SK-N-SH (cell line): ENCODE measurements at regions not wholly inside any gene's neighbourhood (a gene's known extent, or its start where the extent isn't known, plus 50 kb on each side); places are given as distances from the start of the nearest gene placed in this dataset.

ENCODE experiments used
- CTCF ChIA-PET: fragments of 300-600, 350-600 bp; formaldehyde crosslinking; extraction: SDS; loops from one replicate; lab custom pipeline; 2021; lab: Yijun Ruan, JAX
- POLR2A ChIA-PET: fragments of 350-600 bp; sonication (Branson Sonifier 250); formaldehyde crosslinking; extraction: SDS; loops from one replicate; lab custom pipeline; 2020; ENCODE audit warnings: antibody characterized with exemption, inconsistent platforms; lab: Yijun Ruan, JAX
- DNase-seq: peaks from one replicate; pipeline ENCODE4 v3.0.0; 2012
- H2AFZ ChIP-seq: fragments of 200-600 bp; sonication (generic); 2 replicates; pipeline ENCODE4 v1.8.1; 2016; ENCODE audit warnings: antibody characterized with exemption, mild to moderate bottlenecking, low read depth
- H3F3A ChIP-seq: fragments of 200-600 bp; sonication (generic); replicated peaks from 2 replicates; pipeline ENCODE3; 2016; ENCODE audit warnings: antibody characterized with exemption, mild to moderate bottlenecking; ENCODE audit not compliant: insufficient read depth
- H3K27ac ChIP-seq, 2 experiments: fragments of 200-500 bp in 1 of 2; fragments of 200-600 bp in 1 of 2; sonication (Bioruptor generic) in 1 of 2; sonication (generic), shearing (Covaris generic) in 1 of 2; 2 replicates each; pipeline versions ENCODE4 v1.5.1 to v1.6.1; 2014 to 2016; ENCODE audit warnings: low read depth in 2 of 2, inconsistent platforms in 1 of 2, low read length in 1 of 2, mild to moderate bottlenecking in 1 of 2, mixed read lengths in 1 of 2
- H3K27me3 ChIP-seq: fragments of 200-600 bp; sonication (generic), shearing (Covaris generic); 2 replicates; pipeline ENCODE4 v1.6.1; 2016; ENCODE audit warnings: mixed run types; ENCODE audit not compliant: insufficient read depth
- H3K36me3 ChIP-seq, 2 experiments: fragments of 200-500 bp in 1 of 2; fragments of 200-600 bp in 1 of 2; sonication (Bioruptor generic) in 1 of 2; sonication (generic) in 1 of 2; replicated peaks in 1 of 2; 2 replicates each; pipeline versions ENCODE3 to v1.5.1; 2014 to 2016; ENCODE audit warnings: low read length in 1 of 2, mild to moderate bottlenecking in 1 of 2; ENCODE audit not compliant: insufficient read depth in 2 of 2, control insufficient read depth in 1 of 2
- H3K4me1 ChIP-seq, 2 experiments: fragments of 200-500 bp in 1 of 2; fragments of 200-600 bp in 1 of 2; sonication (Bioruptor generic) in 1 of 2; sonication (generic), shearing (Covaris generic) in 1 of 2; 2 replicates each; pipeline versions ENCODE4 v1.5.1 to v1.6.1; 2014 to 2016; ENCODE audit warnings: low read depth in 1 of 2, low read length in 1 of 2, mixed run types in 1 of 2; ENCODE audit not compliant: insufficient read depth in 2 of 2, control insufficient read depth in 1 of 2
- H3K4me2 ChIP-seq: fragments of 200-600 bp; sonication (generic), shearing (Covaris generic); 2 replicates; pipeline ENCODE4 v1.6.1; 2017; ENCODE audit warnings: mixed run types
- H3K4me3 ChIP-seq, 2 experiments: fragments of 200-500 bp in 1 of 2; fragments of 200-600 bp in 1 of 2; sonication (Bioruptor generic) in 1 of 2; sonication (generic), shearing (Covaris generic) in 1 of 2; 2 replicates each; pipeline versions ENCODE4 v1.5.1 to v1.8.1; 2014 to 2016; ENCODE audit warnings: low read depth in 2 of 2, inconsistent platforms in 1 of 2, low read length in 1 of 2, mild to moderate bottlenecking in 1 of 2, mixed read lengths in 1 of 2, moderate library complexity in 1 of 2
- H3K79me2 ChIP-seq: fragments of 200-600 bp; sonication (generic); 2 replicates; pipeline ENCODE4 v1.8.1; 2017; ENCODE audit warnings: mild to moderate bottlenecking; ENCODE audit not compliant: insufficient read depth
- H3K9ac ChIP-seq: fragments of 200-600 bp; sonication (generic); 2 replicates; pipeline ENCODE4 v1.6.1; 2017; ENCODE audit warnings: mixed run types
- H3K9me2 ChIP-seq: fragments of 200-600 bp; sonication (generic); 2 replicates; pipeline ENCODE4 v1.6.1; 2017; ENCODE audit warnings: mixed run types
- H3K9me3 ChIP-seq: fragments of 200-600 bp; sonication (generic); 2 replicates; pipeline ENCODE4 v1.6.1; 2017; ENCODE audit warnings: mixed run types, mild to moderate bottlenecking, moderate library complexity
- H4K20me1 ChIP-seq: fragments of 200-600 bp; sonication (generic); 2 replicates; pipeline ENCODE4 v1.6.1; 2017; ENCODE audit warnings: mild to moderate bottlenecking, mixed run types; ENCODE audit not compliant: insufficient read depth
- FOSL2 ChIP-seq: IDR thresholded peaks from 2 replicates; pipeline ENCODE4 v1.4.0; 2012; ENCODE audit warnings: low read depth, mild to moderate bottlenecking, moderate library complexity, borderline replicate concordance
- GABPA ChIP-seq: IDR thresholded peaks from 2 replicates; pipeline ENCODE4 v1.4.0; 2012; ENCODE audit warnings: low read depth, mild to moderate bottlenecking
- GATA2 ChIP-seq: sonication (generic); formaldehyde crosslinking; IDR thresholded peaks from 2 replicates; pipeline ENCODE4 v1.5.0; 2020; ENCODE audit warnings: mild to moderate bottlenecking, missing genetic modification reagents
- MEF2A ChIP-seq: IDR thresholded peaks from 2 replicates; pipeline ENCODE4 v1.4.0; 2012; ENCODE audit warnings: low read depth, borderline replicate concordance
- MXI1 ChIP-seq: IDR thresholded peaks from 2 replicates; pipeline ENCODE4 v1.6.1; 2012; ENCODE audit warnings: mild to moderate bottlenecking, low read depth, low read length, improper control_type of control experiment
- NFIC ChIP-seq: IDR thresholded peaks from 2 replicates; pipeline ENCODE4 v1.4.0; 2012; ENCODE audit warnings: borderline replicate concordance
- REST ChIP-seq: IDR thresholded peaks from 2 replicates; pipeline ENCODE4 v1.6.1; 2012; ENCODE audit warnings: mild to moderate bottlenecking, low read depth, low read length, moderate library complexity
- RFX5 ChIP-seq: IDR thresholded peaks from 2 replicates; pipeline ENCODE4 v1.6.1; 2012; ENCODE audit warnings: mild to moderate bottlenecking, improper control_type of control experiment, low read length
- SIN3A ChIP-seq: IDR thresholded peaks from 2 replicates; pipeline ENCODE4 v1.6.1; 2012; ENCODE audit warnings: low read depth, mild to moderate bottlenecking, low read length, moderate library complexity, borderline replicate concordance
- SMC3 ChIP-seq: IDR thresholded peaks from 2 replicates; pipeline ENCODE4 v1.6.1; 2012; ENCODE audit warnings: low read depth, low read length, improper control_type of control experiment
- TAF1 ChIP-seq: IDR thresholded peaks from 2 replicates; pipeline ENCODE4 v1.6.1; 2012; ENCODE audit warnings: low read depth, mild to moderate bottlenecking, low read length, moderate library complexity, borderline replicate concordance
- YY1 ChIP-seq: IDR thresholded peaks from 2 replicates; pipeline ENCODE4 v1.4.0; 2012; ENCODE audit warnings: low read depth, mild to moderate bottlenecking
- WGBS: methylation state at CpG from one replicate; pipeline ENCODE4 v1.1.6; 2017; ENCODE audit warnings: low lambda C conversion rate; 5-methylcytosine and 5-hydroxymethylcytosine counted together
- TF ChIP-seq, protein P1 (sequence below): fragments of 150-350 bp; IDR thresholded peaks from 2 replicates; pipeline ENCODE4 v1.6.1; 2017; ENCODE audit warnings: antibody characterized with exemption, low read length, low read depth, borderline replicate concordance
- TF ChIP-seq, protein P2 (sequence below): IDR thresholded peaks from 2 replicates; pipeline ENCODE4 v1.4.0; 2012; ENCODE audit warnings: low read depth, borderline replicate concordance
- TF ChIP-seq, protein P3 (sequence below): fragments of 200-600 bp; sonication (generic); IDR thresholded peaks from 2 replicates; pipeline ENCODE4 v1.6.1; 2017; ENCODE audit warnings: antibody characterized with exemption, mild to moderate bottlenecking, moderate library complexity
- TF ChIP-seq, protein P4 (sequence below): IDR thresholded peaks from 2 replicates; pipeline ENCODE4; 2012
- TF ChIP-seq, protein P5 (sequence below): fragments of 150-350 bp; IDR thresholded peaks from 2 replicates; pipeline ENCODE4 v1.6.1; 2016; ENCODE audit warnings: mild to moderate bottlenecking, low read depth, low read length

GRCh38 chr12:91973813-91974212 is 171.8 kb downstream of the BTG1 start:
- no peak for DNase-seq
- TF ChIP-seq GABPA = no peak
- TF ChIP-seq, protein P1, sequence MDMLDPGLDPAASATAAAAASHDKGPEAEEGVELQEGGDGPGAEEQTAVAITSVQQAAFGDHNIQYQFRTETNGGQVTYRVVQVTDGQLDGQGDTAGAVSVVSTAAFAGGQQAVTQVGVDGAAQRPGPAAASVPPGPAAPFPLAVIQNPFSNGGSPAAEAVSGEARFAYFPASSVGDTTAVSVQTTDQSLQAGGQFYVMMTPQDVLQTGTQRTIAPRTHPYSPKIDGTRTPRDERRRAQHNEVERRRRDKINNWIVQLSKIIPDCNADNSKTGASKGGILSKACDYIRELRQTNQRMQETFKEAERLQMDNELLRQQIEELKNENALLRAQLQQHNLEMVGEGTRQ = no peak
- TF ChIP-seq TAF1 = no peak
- TF ChIP-seq, protein P2, sequence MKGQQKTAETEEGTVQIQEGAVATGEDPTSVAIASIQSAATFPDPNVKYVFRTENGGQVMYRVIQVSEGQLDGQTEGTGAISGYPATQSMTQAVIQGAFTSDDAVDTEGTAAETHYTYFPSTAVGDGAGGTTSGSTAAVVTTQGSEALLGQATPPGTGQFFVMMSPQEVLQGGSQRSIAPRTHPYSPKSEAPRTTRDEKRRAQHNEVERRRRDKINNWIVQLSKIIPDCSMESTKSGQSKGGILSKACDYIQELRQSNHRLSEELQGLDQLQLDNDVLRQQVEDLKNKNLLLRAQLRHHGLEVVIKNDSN = no peak
- TF ChIP-seq FOSL2 = no peak
- no peak for TF ChIP-seq REST
- TF ChIP-seq, protein P3, sequence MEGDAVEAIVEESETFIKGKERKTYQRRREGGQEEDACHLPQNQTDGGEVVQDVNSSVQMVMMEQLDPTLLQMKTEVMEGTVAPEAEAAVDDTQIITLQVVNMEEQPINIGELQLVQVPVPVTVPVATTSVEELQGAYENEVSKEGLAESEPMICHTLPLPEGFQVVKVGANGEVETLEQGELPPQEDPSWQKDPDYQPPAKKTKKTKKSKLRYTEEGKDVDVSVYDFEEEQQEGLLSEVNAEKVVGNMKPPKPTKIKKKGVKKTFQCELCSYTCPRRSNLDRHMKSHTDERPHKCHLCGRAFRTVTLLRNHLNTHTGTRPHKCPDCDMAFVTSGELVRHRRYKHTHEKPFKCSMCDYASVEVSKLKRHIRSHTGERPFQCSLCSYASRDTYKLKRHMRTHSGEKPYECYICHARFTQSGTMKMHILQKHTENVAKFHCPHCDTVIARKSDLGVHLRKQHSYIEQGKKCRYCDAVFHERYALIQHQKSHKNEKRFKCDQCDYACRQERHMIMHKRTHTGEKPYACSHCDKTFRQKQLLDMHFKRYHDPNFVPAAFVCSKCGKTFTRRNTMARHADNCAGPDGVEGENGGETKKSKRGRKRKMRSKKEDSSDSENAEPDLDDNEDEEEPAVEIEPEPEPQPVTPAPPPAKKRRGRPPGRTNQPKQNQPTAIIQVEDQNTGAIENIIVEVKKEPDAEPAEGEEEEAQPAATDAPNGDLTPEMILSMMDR = no peak
- no peak for TF ChIP-seq RFX5
- no peak for TF ChIP-seq NFIC
- TF ChIP-seq MXI1 = no peak
- TF ChIP-seq SMC3 = no peak
- TF ChIP-seq SIN3A = no peak
- TF ChIP-seq GATA2 (CRISPR knock-in tag) = no peak
- TF ChIP-seq, protein P4, sequence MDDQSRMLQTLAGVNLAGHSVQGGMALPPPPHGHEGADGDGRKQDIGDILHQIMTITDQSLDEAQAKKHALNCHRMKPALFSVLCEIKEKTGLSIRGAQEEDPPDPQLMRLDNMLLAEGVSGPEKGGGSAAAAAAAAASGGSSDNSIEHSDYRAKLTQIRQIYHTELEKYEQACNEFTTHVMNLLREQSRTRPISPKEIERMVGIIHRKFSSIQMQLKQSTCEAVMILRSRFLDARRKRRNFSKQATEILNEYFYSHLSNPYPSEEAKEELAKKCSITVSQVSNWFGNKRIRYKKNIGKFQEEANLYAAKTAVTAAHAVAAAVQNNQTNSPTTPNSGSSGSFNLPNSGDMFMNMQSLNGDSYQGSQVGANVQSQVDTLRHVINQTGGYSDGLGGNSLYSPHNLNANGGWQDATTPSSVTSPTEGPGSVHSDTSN = no peak
- TF ChIP-seq MEF2A = no peak
- TF ChIP-seq, protein P5, sequence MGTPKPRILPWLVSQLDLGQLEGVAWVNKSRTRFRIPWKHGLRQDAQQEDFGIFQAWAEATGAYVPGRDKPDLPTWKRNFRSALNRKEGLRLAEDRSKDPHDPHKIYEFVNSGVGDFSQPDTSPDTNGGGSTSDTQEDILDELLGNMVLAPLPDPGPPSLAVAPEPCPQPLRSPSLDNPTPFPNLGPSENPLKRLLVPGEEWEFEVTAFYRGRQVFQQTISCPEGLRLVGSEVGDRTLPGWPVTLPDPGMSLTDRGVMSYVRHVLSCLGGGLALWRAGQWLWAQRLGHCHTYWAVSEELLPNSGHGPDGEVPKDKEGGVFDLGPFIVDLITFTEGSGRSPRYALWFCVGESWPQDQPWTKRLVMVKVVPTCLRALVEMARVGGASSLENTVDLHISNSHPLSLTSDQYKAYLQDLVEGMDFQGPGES = no peak
- no peak for TF ChIP-seq YY1
- H2AFZ ChIP-seq = no peak overlapping the region

More at GRCh38 chr12:91973813-91974212, 171.8 kb downstream of the BTG1 start:
- no peak overlapping the region for H3K4me2 ChIP-seq
- no peaks in the 10 kb centered on the region for H3K36me3 ChIP-seq
- 66% methylated on average over 2 of the region's 2 CpGs for WGBS
- H3K4me3 ChIP-seq = no peak overlapping the region
- H3K9me3 ChIP-seq = no peaks in the 10 kb centered on the region
- no peaks in the 10 kb centered on the region for H3K27me3 ChIP-seq
- no peaks in the 10 kb centered on the region for H3K79me2 ChIP-seq
- H3K4me1 ChIP-seq = peaks cover 0 to 13% of the 10 kb centered on the region in 2 experiments; a peak in 2 of 4 replicates
- H3K27ac ChIP-seq = peak overlapping the region in 1 of 2 experiments; percentile 4; a peak in 1 of 4 replicates
- H4K20me1 ChIP-seq = no peaks in the 10 kb centered on the region
- no peaks in the 10 kb centered on the region for H3F3A ChIP-seq
- H3K9me2 ChIP-seq = no peaks in the 10 kb centered on the region
- POLR2A ChIA-PET = interaction anchor here (1.7 kb wide), 1 partner anchor 171 kb away, joined by 4 read pairs; the partner anchor contains the start of gene BTG1
- no peak overlapping the region for H3K9ac ChIP-seq
- CTCF ChIA-PET = interaction anchor here (1.1 kb wide), 1 partner anchor 10 kb away, joined by 3 read pairs; no protein-coding TSS in a partner anchor
